Left kidney (tissue), 1 donor: ENCODE measurements at regions not wholly inside any gene's neighbourhood (a gene's known extent, or its start where the extent isn't known, plus 50 kb on each side); places are given as distances from the start of the nearest gene placed in this dataset.

Experiments used
- DNase-seq: peaks from one replicate; pipeline ENCODE4 v3.0.0-alpha.2; 2013

- DNase-seq = no peak
Observed at GRCh38 chr1:18535391-18536210, 54.9 kb downstream of the KLHDC7A start.

- no peak for DNase-seq
Observed at GRCh38 chr1:18536356-18536755, 55.6 kb downstream of the KLHDC7A start.

GRCh38 chr1:18536915-18537314 is 56.2 kb downstream of the KLHDC7A start:
- no peak for DNase-seq

- no peak for DNase-seq
Observed at GRCh38 chr1:18537386-18538306, 56.9 kb downstream of the KLHDC7A start.

- DNase-seq = no peak
Observed at GRCh38 chr1:18539171-18539570, 58.4 kb downstream of the KLHDC7A start.

- DNase-seq = no peak
Observed at GRCh38 chr1:18540136-18540765, 59.5 kb downstream of the KLHDC7A start.

- DNase-seq = no peak
Observed at GRCh38 chr1:18541046-18541795, 60.5 kb downstream of the KLHDC7A start.

GRCh38 chr1:18542351-18542750 is 61.6 kb downstream of the KLHDC7A start:
- DNase-seq = no peak

- no peak for DNase-seq
Observed at GRCh38 chr1:18546026-18546425, 65.3 kb downstream of the KLHDC7A start.

- DNase-seq = no peak
Observed at GRCh38 chr1:18547460-18547859, 66.7 kb downstream of the KLHDC7A start.

- no peak for DNase-seq
Observed at GRCh38 chr1:18548643-18549042, 67.9 kb downstream of the KLHDC7A start.

- no peak for DNase-seq
Observed at GRCh38 chr1:18549106-18549505, 68.4 kb downstream of the KLHDC7A start.

GRCh38 chr1:18549906-18550305 is 69.2 kb downstream of the KLHDC7A start:
- no peak for DNase-seq

GRCh38 chr1:18552631-18553030 is 71.9 kb downstream of the KLHDC7A start:
- no peak for DNase-seq

- no peak for DNase-seq
Observed at GRCh38 chr1:18553388-18553787, 72.7 kb downstream of the KLHDC7A start.

GRCh38 chr1:18554099-18554498 is 73.4 kb downstream of the KLHDC7A start:
- DNase-seq = no peak

GRCh38 chr1:18554597-18554996 is 73.9 kb downstream of the KLHDC7A start:
- no peak for DNase-seq

- no peak for DNase-seq
Observed at GRCh38 chr1:18555036-18555435, 74.3 kb downstream of the KLHDC7A start.

GRCh38 chr1:18556364-18556763 is 74.3 kb upstream of the PAX7 start:
- DNase-seq = no peak

- DNase-seq = peak; percentile 13
Observed at GRCh38 chr1:18557621-18558465, 72.8 kb upstream of the PAX7 start.

- no peak for DNase-seq
Observed at GRCh38 chr1:18560692-18561091, 70.0 kb upstream of the PAX7 start.
